Progenitor cell of endocrine pancreas (in vitro differentiated cells): ENCODE measurements at regions not wholly inside any gene's neighbourhood (a gene's known extent, or its start where the extent isn't known, plus 50 kb on each side); places are given as distances from the start of the nearest gene placed in this dataset.

Experiments used
- DNase-seq: peaks from one replicate; pipeline ENCODE4 v3.0.0; 2021; ENCODE audit warnings: low spot score; ENCODE audit not compliant: unreplicated experiment
- H3K27ac Mint-ChIP-seq: 2 replicates; pipeline ENCODE4 v1.8.0; 2021; ENCODE audit warnings: mild to moderate bottlenecking, moderate library complexity, mixed read lengths
- H3K27me3 Mint-ChIP-seq: 2 replicates; pipeline ENCODE4 v1.8.0; 2021; ENCODE audit warnings: mixed read lengths
- H3K36me3 Mint-ChIP-seq: 2 replicates; pipeline ENCODE4 v1.8.0; 2022; ENCODE audit warnings: mixed read lengths; ENCODE audit not compliant: insufficient read depth
- H3K4me1 Mint-ChIP-seq: 2 replicates; pipeline ENCODE4 v1.8.0; 2021; ENCODE audit warnings: low read depth, mixed read lengths
- H3K4me3 Mint-ChIP-seq: 2 replicates; pipeline ENCODE4 v1.8.0; 2021; ENCODE audit warnings: low read depth, mild to moderate bottlenecking, moderate library complexity, mixed read lengths
- H3K9me3 Mint-ChIP-seq: 2 replicates; pipeline ENCODE4 v1.8.0; 2021; ENCODE audit warnings: low read depth, mixed read lengths
- TF ChIP-seq, protein P1 (sequence below): fragments of 200-600 bp; sonication (generic); IDR thresholded peaks from one replicate; pipeline ENCODE4 v1.5.0; 2021; ENCODE audit warnings: antibody characterized with exemption, mild to moderate bottlenecking; ENCODE audit not compliant: unreplicated experiment

DNA sequence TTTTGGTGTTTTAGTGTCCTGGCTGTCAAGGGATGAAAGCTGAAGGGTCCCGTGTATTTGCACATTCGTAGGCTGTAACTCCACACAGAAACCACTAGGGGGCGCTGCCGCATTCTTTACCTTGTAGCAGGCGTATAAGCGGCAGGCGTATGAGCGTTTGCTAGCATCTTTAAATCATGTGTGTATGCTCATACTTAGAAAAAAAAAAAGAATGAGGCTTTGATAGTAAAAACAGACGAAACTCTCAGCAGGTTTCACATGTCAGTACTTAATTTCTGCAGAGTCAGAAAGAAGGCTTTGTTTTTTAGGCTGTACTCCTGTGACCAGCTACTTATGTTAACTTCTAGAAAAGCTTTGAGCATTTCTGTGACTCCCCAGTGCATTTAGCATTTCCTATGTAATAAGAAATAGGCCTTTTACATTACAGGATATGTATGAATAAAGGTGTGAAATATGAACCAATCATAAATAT is 218.8 kb upstream of the ADAMTSL1 start:
- Mint-ChIP-seq H3K4me1 (no peaks in the 10 kb centered on the region), H3K4me3 (no peak overlapping the region), H3K27ac (no peak overlapping the region), H3K36me3 (no peaks in the 10 kb centered on the region), H3K27me3 (peaks cover 4% of the 10 kb centered on the region), H3K9me3 (no peaks in the 10 kb centered on the region)
- TF ChIP-seq, protein P1, sequence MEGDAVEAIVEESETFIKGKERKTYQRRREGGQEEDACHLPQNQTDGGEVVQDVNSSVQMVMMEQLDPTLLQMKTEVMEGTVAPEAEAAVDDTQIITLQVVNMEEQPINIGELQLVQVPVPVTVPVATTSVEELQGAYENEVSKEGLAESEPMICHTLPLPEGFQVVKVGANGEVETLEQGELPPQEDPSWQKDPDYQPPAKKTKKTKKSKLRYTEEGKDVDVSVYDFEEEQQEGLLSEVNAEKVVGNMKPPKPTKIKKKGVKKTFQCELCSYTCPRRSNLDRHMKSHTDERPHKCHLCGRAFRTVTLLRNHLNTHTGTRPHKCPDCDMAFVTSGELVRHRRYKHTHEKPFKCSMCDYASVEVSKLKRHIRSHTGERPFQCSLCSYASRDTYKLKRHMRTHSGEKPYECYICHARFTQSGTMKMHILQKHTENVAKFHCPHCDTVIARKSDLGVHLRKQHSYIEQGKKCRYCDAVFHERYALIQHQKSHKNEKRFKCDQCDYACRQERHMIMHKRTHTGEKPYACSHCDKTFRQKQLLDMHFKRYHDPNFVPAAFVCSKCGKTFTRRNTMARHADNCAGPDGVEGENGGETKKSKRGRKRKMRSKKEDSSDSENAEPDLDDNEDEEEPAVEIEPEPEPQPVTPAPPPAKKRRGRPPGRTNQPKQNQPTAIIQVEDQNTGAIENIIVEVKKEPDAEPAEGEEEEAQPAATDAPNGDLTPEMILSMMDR, result peak; percentile 98
- DNase-seq, result peak; percentile 75

DNA sequence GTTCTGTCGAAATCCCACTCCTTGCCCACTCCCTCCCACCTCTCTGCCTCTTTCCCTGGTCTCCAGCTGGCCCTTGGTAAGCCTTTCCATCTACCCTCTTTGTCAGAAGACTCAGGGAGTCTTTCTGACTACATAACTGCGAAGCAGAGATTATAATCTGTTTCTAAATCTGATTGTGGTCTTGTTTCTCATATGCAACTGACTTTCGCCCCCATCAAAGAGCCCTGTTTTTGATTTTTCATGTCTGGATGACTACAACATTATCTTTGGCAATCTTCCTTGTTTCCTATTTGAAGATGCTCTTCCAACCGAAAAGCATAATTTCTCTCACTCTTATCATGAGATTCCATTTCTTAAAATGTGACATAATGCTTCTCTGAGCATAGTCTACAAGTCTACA is 218.2 kb upstream of the ADAMTSL1 start:
- Mint-ChIP-seq H3K27me3 (peaks cover 4% of the 10 kb centered on the region), H3K4me1 (no peaks in the 10 kb centered on the region)

DNA sequence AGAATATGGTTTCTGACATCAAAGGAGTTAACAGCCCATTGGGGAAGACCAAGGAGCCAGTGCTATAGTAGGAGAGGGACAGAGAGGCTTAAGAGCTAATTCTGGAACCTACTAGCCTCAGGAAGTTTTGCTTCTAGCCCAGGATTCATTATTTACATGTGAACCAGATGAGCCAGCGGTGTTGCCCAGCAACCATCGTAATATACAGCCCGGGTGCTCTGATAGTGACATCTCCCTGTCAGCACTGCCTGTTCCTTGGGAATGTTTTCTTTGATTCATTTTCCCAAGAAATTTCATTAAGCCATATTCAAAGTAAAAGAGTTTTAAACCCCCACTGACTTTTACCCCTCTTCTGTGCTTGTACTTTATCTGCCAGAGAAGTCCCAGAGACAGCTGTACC is 217.4 kb upstream of the ADAMTSL1 start:
- H3K9me3 Mint-ChIP-seq, result no peaks in the 10 kb centered on the region
- H3K36me3 Mint-ChIP-seq, result no peaks in the 10 kb centered on the region
- peaks cover 2% of the 10 kb centered on the region for H3K4me1 Mint-ChIP-seq
- TF ChIP-seq, protein P1, result no peak
- H3K27ac Mint-ChIP-seq, result no peak overlapping the region
- DNase-seq, result no peak
- H3K27me3 Mint-ChIP-seq, result peaks cover 4% of the 10 kb centered on the region
- H3K4me3 Mint-ChIP-seq, result no peak overlapping the region

More for the DNA sequence above, 218.2 kb upstream of the ADAMTSL1 start:
- no peak for DNase-seq
- no peaks in the 10 kb centered on the region for H3K9me3 Mint-ChIP-seq
- no peaks in the 10 kb centered on the region for H3K36me3 Mint-ChIP-seq
- H3K4me3 Mint-ChIP-seq, result no peak overlapping the region
- H3K27ac Mint-ChIP-seq, result no peak overlapping the region
- TF ChIP-seq, protein P1, result no peak

DNA sequence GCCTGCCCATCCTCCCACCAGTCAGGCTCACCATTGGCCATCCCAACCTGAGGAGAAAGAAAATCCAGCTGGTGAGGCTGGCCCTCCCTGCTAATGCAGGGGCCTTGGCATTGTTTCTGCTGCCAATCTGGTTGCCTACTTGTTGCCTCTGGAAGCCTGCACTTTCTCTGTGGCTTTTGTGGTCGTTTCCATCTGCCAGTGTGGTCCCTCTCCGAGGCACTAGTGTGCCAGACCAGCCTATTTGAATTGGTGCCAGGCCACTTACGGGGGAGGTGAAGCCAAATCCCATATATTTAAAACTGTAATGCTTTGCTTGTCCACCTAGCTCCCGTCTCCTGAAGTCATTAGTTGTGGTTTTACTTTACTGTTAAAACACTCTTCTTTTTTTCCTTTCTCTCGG is 213.4 kb upstream of the ADAMTSL1 start:
- Mint-ChIP-seq H3K4me3 (no peak overlapping the region), H3K27me3 (peaks cover 4% of the 10 kb centered on the region), H3K36me3 (no peaks in the 10 kb centered on the region), H3K4me1 (peaks cover 2% of the 10 kb centered on the region), H3K27ac (no peak overlapping the region), H3K9me3 (no peaks in the 10 kb centered on the region)
- TF ChIP-seq, protein P1, result no peak
- no peak for DNase-seq

DNA sequence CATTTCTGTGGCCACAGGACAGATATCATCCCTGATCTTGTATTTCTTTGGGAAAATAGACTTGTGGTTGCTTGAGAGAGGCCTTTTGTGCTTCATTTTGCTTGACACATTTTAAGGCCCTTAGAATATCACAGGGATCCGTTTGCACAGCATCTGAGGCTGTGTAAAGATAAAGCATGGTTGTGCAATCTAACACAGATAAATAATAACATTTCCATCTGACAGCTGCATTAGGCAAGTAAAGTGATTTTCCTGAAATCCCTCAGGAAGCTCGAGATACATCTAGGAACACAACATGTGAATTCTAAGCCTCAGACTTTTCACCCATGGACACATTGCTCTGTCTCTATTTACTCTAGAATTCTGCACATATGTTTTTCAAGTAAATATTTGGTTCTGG is 212.8 kb upstream of the ADAMTSL1 start:
- Mint-ChIP-seq H3K36me3 (no peaks in the 10 kb centered on the region), H3K4me1 (peaks cover 2% of the 10 kb centered on the region), H3K4me3 (no peak overlapping the region), H3K9me3 (no peaks in the 10 kb centered on the region), H3K27ac (no peak overlapping the region), H3K27me3 (no peaks in the 10 kb centered on the region)
- TF ChIP-seq, protein P1, result no peak
- DNase-seq, result no peak
